ENCODE measurements at regions not wholly inside any gene's neighbourhood (a gene's known extent, or its start where the extent isn't known, plus 50 kb on each side); places are given as distances from the start of the nearest gene placed in this dataset.

GRCh38 chr4:82050796-82051195, 323.0 kb downstream of the HNRNPD start:
- peaks cover 44% of the 10 kb centered on the region for H3K27me3 Mint-ChIP-seq
- Histone ChIP-seq H3K9me3 (ENCODE audit: control extremely low read depth in 1 of 3, control insufficient read depth in 2 of 3, insufficient read depth in 1 of 3, low read length in 2 of 3) (peaks cover 0 to 4% (median 0%) of the 10 kb centered on the region in 3 donors), H3K79me2 (ENCODE audit: control insufficient read depth, insufficient read depth, low read length) (no peaks in the 10 kb centered on the region), H2AFZ (ENCODE audit: insufficient read depth, low read depth, low read length, poor library complexity, severe bottlenecking) (no peak overlapping the region), H3K4me1 (ENCODE audit: control insufficient read depth in 2 of 2, insufficient read depth in 2 of 2, low read length in 2 of 2) (no peaks in the 10 kb centered on the region), H4K20me1 (ENCODE audit: control insufficient read depth, insufficient read depth, low read length, poor library complexity, severe bottlenecking) (no peaks in the 10 kb centered on the region), H3K27ac (ENCODE audit: low read length in 2 of 2) (no peak overlapping the region), H3K4me3 (ENCODE audit: control extremely low read depth in 1 of 5, extremely low read depth in 1 of 5, insufficient read depth in 1 of 5, low read depth in 2 of 5, low read length in 4 of 5) (no peak overlapping the region), H3K36me3 (replicated peaks in 1 of 2; ENCODE audit: control extremely low read depth in 1 of 2, control insufficient read depth in 1 of 2, extremely low read depth in 1 of 2, insufficient read depth in 2 of 2, low read length in 1 of 2) (no peaks in the 10 kb centered on the region), H3K9ac (ENCODE audit: low read length) (no peak overlapping the region), H3K4me2 (replicated peaks; ENCODE audit: low read depth, low read length, poor library complexity, severe bottlenecking) (no peak overlapping the region), H3K27me3 (replicated peaks in 1 of 4; ENCODE audit: control extremely low read depth in 1 of 4, control insufficient read depth in 3 of 4, insufficient read depth in 4 of 4, low read length in 3 of 4) (peaks cover 0 to 10% (median 7%) of the 10 kb centered on the region in 4 experiments)
- ATAC-seq (ENCODE audit: low read depth), result no peak
- TF ChIP-seq EZH2 (IDR thresholded peaks at IDR 0.05; ENCODE audit: borderline replicate concordance, insufficient read depth, low read depth, low read length, poor library complexity, severe bottlenecking), result no peak
- TF ChIP-seq CTCF (IDR thresholded peaks at IDR 0.05), result no peak
- no peak for DNase-seq
- no peak overlapping the region for H3K27ac Mint-ChIP-seq
- no peak overlapping the region for H3K4me3 Mint-ChIP-seq
- WGBS (ENCODE audit: insufficient coverage), result 100% methylated on average over 2 of the region's 2 CpGs
- CTCF ChIA-PET, result no interaction called here
- H3K9me3 Mint-ChIP-seq (ENCODE audit: insufficient read depth), result no peaks in the 10 kb centered on the region
- intact Hi-C loops (cut with micrococcal nuclease), result no loop called here
- peaks cover under 1% of the 10 kb centered on the region for H3K4me1 Mint-ChIP-seq
- POLR2A ChIA-PET, result no interaction called here

GRCh38 chr4:82049294-82049693, 324.5 kb downstream of the HNRNPD start:
- intact Hi-C loops (cut with micrococcal nuclease), result no loop called here
- no peak overlapping the region for H3K27ac Mint-ChIP-seq

More at GRCh38 chr4:82049294-82049693, 324.5 kb downstream of the HNRNPD start:
- Histone ChIP-seq H3K4me1 (ENCODE audit: control insufficient read depth in 2 of 2, insufficient read depth in 2 of 2, low read length in 2 of 2) (peaks cover 5 to 6% of the 10 kb centered on the region in 2 donors), H3K4me2 (replicated peaks; ENCODE audit: low read depth, low read length, poor library complexity, severe bottlenecking) (no peak overlapping the region), H3K36me3 (replicated peaks in 1 of 2; ENCODE audit: control extremely low read depth in 1 of 2, control insufficient read depth in 1 of 2, extremely low read depth in 1 of 2, insufficient read depth in 2 of 2, low read length in 1 of 2) (no peaks in the 10 kb centered on the region), H4K20me1 (ENCODE audit: control insufficient read depth, insufficient read depth, low read length, poor library complexity, severe bottlenecking) (no peaks in the 10 kb centered on the region), H3K9me3 (ENCODE audit: control extremely low read depth in 1 of 3, control insufficient read depth in 2 of 3, insufficient read depth in 1 of 3, low read length in 2 of 3) (peaks cover 0 to 4% (median 0%) of the 10 kb centered on the region in 3 donors), H3K9ac (ENCODE audit: low read length) (no peak overlapping the region), H2AFZ (ENCODE audit: insufficient read depth, low read depth, low read length, poor library complexity, severe bottlenecking) (no peak overlapping the region), H3K79me2 (ENCODE audit: control insufficient read depth, insufficient read depth, low read length) (no peaks in the 10 kb centered on the region), H3K4me3 (ENCODE audit: control extremely low read depth in 1 of 5, extremely low read depth in 1 of 5, insufficient read depth in 1 of 5, low read depth in 2 of 5, low read length in 4 of 5) (no peak overlapping the region), H3K27ac (ENCODE audit: low read length in 2 of 2) (no peak overlapping the region), H3K27me3 (replicated peaks in 1 of 4; ENCODE audit: control extremely low read depth in 1 of 4, control insufficient read depth in 3 of 4, insufficient read depth in 4 of 4, low read length in 3 of 4) (peaks cover 0 to 18% (median 9%) of the 10 kb centered on the region in 4 experiments)
- Mint-ChIP-seq H3K4me3 (no peak overlapping the region), H3K4me1 (peaks cover 2% of the 10 kb centered on the region), H3K27me3 (peaks cover 43% of the 10 kb centered on the region), H3K9me3 (ENCODE audit: insufficient read depth) (no peaks in the 10 kb centered on the region)
- TF ChIP-seq CTCF (IDR thresholded peaks at IDR 0.05) (no peak), EZH2 (IDR thresholded peaks at IDR 0.05; ENCODE audit: borderline replicate concordance, insufficient read depth, low read depth, low read length, poor library complexity, severe bottlenecking) (no peak)
- no CpG with 5 or more reads among the region's 1 CpG for WGBS (ENCODE audit: insufficient coverage)
- ChIA-PET POLR2A (no interaction called here), CTCF (no interaction called here)
- DNase-seq (no peak), ATAC-seq (ENCODE audit: low read depth) (no peak)
